ENCODE measurements at regions not wholly inside any gene's neighbourhood (a gene's known extent, or its start where the extent isn't known, plus 50 kb on each side); places are given as distances from the start of the nearest gene placed in this dataset.

- TF ChIP-seq MYC (IDR thresholded peaks at IDR 0.05; ENCODE audit: low read depth, low read length), result no peak
- no peak for TF ChIP-seq POLR2A (IDR thresholded peaks at IDR 0.05; ENCODE audit: extremely low read depth, insufficient read length)
- no peak for TF ChIP-seq CTCF (IDR thresholded peaks at IDR 0.05; ENCODE audit: low read depth, low read length)
Measured at GRCh38 chr2:7127156-7127555, 209.9 kb downstream of the RNF144A start.

All from NB4 (cell line).